ENCODE measurements at regions not wholly inside any gene's neighbourhood (a gene's known extent, or its start where the extent isn't known, plus 50 kb on each side); places are given as distances from the start of the nearest gene placed in this dataset.

DNA sequence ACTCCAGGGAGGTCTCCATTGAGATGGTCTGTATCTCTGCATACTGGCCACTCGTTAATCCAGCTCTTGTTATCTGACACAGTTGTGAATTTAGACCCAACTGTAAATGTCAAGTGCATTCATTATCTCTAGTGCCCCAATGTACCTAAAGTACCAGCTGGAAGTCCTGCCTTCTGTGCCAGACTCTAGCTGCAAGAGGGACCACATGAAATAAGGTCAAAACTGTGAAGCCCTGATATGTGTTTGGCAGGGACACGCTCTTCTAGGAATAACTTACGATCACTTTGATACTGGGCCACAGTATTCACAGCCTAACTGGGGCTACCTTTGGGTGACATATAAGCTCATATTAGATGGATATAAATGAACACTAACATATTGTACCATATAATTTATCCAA, 268.5 kb downstream of the LRIG3 start:
- TF ChIP-seq, protein P1, sequence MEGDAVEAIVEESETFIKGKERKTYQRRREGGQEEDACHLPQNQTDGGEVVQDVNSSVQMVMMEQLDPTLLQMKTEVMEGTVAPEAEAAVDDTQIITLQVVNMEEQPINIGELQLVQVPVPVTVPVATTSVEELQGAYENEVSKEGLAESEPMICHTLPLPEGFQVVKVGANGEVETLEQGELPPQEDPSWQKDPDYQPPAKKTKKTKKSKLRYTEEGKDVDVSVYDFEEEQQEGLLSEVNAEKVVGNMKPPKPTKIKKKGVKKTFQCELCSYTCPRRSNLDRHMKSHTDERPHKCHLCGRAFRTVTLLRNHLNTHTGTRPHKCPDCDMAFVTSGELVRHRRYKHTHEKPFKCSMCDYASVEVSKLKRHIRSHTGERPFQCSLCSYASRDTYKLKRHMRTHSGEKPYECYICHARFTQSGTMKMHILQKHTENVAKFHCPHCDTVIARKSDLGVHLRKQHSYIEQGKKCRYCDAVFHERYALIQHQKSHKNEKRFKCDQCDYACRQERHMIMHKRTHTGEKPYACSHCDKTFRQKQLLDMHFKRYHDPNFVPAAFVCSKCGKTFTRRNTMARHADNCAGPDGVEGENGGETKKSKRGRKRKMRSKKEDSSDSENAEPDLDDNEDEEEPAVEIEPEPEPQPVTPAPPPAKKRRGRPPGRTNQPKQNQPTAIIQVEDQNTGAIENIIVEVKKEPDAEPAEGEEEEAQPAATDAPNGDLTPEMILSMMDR (IDR thresholded peaks at IDR 0.05; ENCODE audit: low read depth, low read length, poor library complexity, severe bottlenecking), result no peak
- TF ChIP-seq EZH2phosphoT487 (IDR thresholded peaks at IDR 0.05; ENCODE audit: borderline replicate concordance, low read length), result no peak

All from DOHH2 (cell line).